DOHH2 (cell line): ENCODE measurements at regions not wholly inside any gene's neighbourhood (a gene's known extent, or its start where the extent isn't known, plus 50 kb on each side); places are given as distances from the start of the nearest gene placed in this dataset.

ENCODE experiments used
- CTCF ChIP-seq: fragments of 200-600 bp; sonication (generic); IDR thresholded peaks from one replicate; pipeline ENCODE4 v1.5.1; 2014; ENCODE audit warnings: antibody characterized with exemption, mild to moderate bottlenecking, low read depth, low read length; ENCODE audit not compliant: poor library complexity, severe bottlenecking
- EZH2phosphoT487 ChIP-seq: fragments of 200-600 bp; sonication (generic); IDR thresholded peaks from 2 replicates; pipeline ENCODE4 v1.6.1; 2017; ENCODE audit warnings: borderline replicate concordance, mild to moderate bottlenecking, antibody characterized with exemption, low read length, moderate library complexity, mixed read lengths

DNA sequence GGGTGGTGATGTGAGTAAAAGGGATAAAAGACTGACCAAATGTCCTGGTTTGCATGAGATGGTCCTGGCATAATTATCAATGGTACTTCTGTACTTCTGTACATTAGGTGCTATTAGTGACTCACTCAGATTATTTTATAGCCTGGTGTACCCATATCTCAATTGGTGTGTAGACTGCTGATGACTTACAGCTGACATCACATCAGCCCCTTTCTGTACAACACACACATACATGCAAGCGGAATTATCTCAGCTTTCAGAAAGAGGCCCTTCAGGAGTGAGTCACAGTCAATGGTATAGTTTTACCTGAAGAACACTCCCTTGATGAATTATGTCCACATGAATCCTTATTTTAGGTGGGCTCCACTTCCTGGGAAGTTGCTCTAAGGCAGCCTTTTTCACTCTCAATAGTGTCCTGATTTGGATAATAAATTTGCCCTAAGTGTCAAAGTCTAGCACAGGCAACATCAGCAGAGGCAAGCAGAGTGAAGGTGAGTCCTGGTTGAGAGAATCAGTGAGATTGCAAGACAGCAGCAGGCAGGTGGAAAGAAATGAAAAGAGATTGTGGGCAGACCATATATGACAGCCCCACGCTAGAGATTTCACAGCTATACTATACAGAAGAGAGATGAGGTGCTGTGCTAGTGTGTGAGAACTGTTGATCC, 137.0 kb downstream of the ZPLD1 start:
- TF ChIP-seq CTCF (no peak), EZH2phosphoT487 (no peak)
